ENCODE measurements at regions not wholly inside any gene's neighbourhood (a gene's known extent, or its start where the extent isn't known, plus 50 kb on each side); places are given as distances from the start of the nearest gene placed in this dataset.
A peak's percentile ranks its signal among the peaks of the same experiment; 100 is the strongest.

DNA sequence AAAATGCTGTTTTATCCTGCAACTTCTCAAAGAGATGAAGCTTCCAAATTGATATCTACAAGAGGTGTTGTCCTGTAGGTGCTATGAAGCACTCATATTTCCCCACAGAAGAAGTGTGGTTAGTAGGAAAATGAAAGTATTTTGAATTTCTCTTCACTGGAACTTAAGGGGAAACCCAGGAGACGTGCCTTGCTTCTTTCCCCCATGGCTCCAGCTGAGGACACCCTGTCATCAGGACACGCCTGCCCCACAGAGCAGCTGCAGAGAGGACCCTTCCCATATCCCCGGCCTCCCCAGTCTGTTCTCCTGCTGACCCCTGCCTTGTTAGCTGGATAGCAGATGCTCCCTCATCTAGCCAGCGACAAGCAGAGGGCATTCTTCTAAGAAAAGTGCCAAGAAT is 371.3 kb downstream of the COG6 start:
- no peak for DNase-seq
- no peaks in the 10 kb centered on the region for H3K27me3 ChIP-seq (ENCODE audit: control insufficient read depth, insufficient read depth, low read length)
- no peak overlapping the region for H3K9ac ChIP-seq (ENCODE audit: low read length in 3 of 3)
- no peaks in the 10 kb centered on the region for H3K4me1 ChIP-seq (ENCODE audit: control insufficient read depth in 2 of 3, insufficient read depth in 2 of 3, low read depth in 1 of 3, low read length in 3 of 3)
- TF ChIP-seq, protein P1, sequence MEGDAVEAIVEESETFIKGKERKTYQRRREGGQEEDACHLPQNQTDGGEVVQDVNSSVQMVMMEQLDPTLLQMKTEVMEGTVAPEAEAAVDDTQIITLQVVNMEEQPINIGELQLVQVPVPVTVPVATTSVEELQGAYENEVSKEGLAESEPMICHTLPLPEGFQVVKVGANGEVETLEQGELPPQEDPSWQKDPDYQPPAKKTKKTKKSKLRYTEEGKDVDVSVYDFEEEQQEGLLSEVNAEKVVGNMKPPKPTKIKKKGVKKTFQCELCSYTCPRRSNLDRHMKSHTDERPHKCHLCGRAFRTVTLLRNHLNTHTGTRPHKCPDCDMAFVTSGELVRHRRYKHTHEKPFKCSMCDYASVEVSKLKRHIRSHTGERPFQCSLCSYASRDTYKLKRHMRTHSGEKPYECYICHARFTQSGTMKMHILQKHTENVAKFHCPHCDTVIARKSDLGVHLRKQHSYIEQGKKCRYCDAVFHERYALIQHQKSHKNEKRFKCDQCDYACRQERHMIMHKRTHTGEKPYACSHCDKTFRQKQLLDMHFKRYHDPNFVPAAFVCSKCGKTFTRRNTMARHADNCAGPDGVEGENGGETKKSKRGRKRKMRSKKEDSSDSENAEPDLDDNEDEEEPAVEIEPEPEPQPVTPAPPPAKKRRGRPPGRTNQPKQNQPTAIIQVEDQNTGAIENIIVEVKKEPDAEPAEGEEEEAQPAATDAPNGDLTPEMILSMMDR (IDR thresholded peaks at IDR 0.05; ENCODE audit: borderline replicate concordance, extremely low read depth, insufficient read depth), result no peak
- FAIRE-seq, result no peak
- no peak overlapping the region for H3K4me3 ChIP-seq (ENCODE audit: low read length in 3 of 3)
- no peak overlapping the region for H3K27ac ChIP-seq (ENCODE audit: low read depth in 2 of 2, low read length in 2 of 2)
- intact Hi-C loops (cut with DNase I), result no loop called here
- H3K9me3 ChIP-seq (ENCODE audit: control insufficient read depth in 2 of 3, insufficient read depth in 1 of 3, low read length in 3 of 3), result peaks cover 0 to 7% (median 3%) of the 10 kb centered on the region in 3 donors
- no peaks in the 10 kb centered on the region for H3K36me3 ChIP-seq (ENCODE audit: control insufficient read depth in 2 of 3, insufficient read depth in 3 of 3, low read length in 3 of 3)

DNA sequence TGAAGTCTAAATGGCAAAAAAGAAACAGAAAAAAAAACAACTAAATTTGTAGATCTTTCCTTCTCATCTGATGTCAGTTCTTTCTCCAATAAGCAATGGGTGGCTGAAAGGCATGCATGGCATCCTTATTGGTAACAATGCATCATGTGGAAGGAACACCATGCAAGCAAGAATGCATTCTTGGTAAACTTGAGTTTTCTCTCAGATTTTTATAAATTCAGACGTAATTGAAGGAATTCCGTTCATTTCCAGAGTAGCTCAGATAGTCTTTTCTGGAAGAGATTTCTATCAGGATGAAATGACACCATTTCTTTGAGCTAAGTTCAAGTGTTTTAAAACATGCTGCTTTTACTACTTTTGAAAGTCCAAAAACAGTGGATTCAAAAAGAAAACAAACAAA is 373.0 kb downstream of the COG6 start:
- no peaks in the 10 kb centered on the region for H3K4me1 ChIP-seq (ENCODE audit: control insufficient read depth in 2 of 3, insufficient read depth in 2 of 3, low read depth in 1 of 3, low read length in 3 of 3)
- TF ChIP-seq, protein P1 (IDR thresholded peaks at IDR 0.05; ENCODE audit: borderline replicate concordance, extremely low read depth, insufficient read depth), result no peak
- intact Hi-C loops (cut with DNase I), result no loop called here
- FAIRE-seq, result no peak
- H3K4me3 ChIP-seq (ENCODE audit: low read length in 3 of 3), result no peak overlapping the region
- no peak for DNase-seq
- H3K27me3 ChIP-seq (ENCODE audit: control insufficient read depth, insufficient read depth, low read length), result no peaks in the 10 kb centered on the region
- no peaks in the 10 kb centered on the region for H3K36me3 ChIP-seq (ENCODE audit: control insufficient read depth in 2 of 3, insufficient read depth in 3 of 3, low read length in 3 of 3)
- H3K9me3 ChIP-seq (ENCODE audit: control insufficient read depth in 2 of 3, insufficient read depth in 1 of 3, low read length in 3 of 3), result peaks cover 0 to 7% (median 3%) of the 10 kb centered on the region in 3 donors
- no peak overlapping the region for H3K27ac ChIP-seq (ENCODE audit: low read depth in 2 of 2, low read length in 2 of 2)
- no peak overlapping the region for H3K9ac ChIP-seq (ENCODE audit: low read length in 3 of 3)

DNA sequence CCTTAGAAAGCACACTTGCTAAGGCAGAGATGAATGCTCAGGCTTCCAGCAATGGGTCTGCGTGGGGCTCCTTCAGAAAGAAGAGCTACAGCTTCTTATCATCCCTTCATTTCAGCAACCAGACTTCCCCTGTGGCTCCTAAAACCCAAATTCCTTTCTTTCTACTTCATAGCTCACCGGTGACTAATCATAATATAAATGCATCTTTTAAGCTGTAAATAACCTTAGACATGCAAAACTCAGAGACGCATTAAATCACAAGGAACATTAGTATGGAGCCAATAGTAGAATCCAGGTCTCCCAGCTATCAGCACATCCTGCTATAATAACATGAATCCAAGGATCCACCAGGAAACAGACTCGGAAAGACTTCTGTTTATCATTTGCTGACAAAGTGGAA is 375.6 kb downstream of the COG6 start:
- FAIRE-seq (no peak), DNase-seq (peak in 1 of 5 donors; percentile 16)
- H3K9ac ChIP-seq (ENCODE audit: low read length in 3 of 3), result no peak overlapping the region
- H3K27me3 ChIP-seq (ENCODE audit: control insufficient read depth, insufficient read depth, low read length), result no peaks in the 10 kb centered on the region
- peaks cover 0 to 7% (median 3%) of the 10 kb centered on the region in 3 donors for H3K9me3 ChIP-seq (ENCODE audit: control insufficient read depth in 2 of 3, insufficient read depth in 1 of 3, low read length in 3 of 3)
- no peak overlapping the region for H3K27ac ChIP-seq (ENCODE audit: low read depth in 2 of 2, low read length in 2 of 2)
- TF ChIP-seq, protein P1 (IDR thresholded peaks at IDR 0.05; ENCODE audit: borderline replicate concordance, extremely low read depth, insufficient read depth), result no peak
- no peaks in the 10 kb centered on the region for H3K4me1 ChIP-seq (ENCODE audit: control insufficient read depth in 2 of 3, insufficient read depth in 2 of 3, low read depth in 1 of 3, low read length in 3 of 3)
- no peaks in the 10 kb centered on the region for H3K36me3 ChIP-seq (ENCODE audit: control insufficient read depth in 2 of 3, insufficient read depth in 3 of 3, low read length in 3 of 3)
- no peak overlapping the region for H3K4me3 ChIP-seq (ENCODE audit: low read length in 3 of 3)
- intact Hi-C loops (cut with DNase I), result no loop called here

GRCh38 chr13:40039061-40039460 is 383.6 kb downstream of the COG6 start:
- Histone ChIP-seq H3K9ac (ENCODE audit: low read length in 3 of 3) (no peak overlapping the region), H3K9me3 (ENCODE audit: control insufficient read depth in 2 of 3, insufficient read depth in 1 of 3, low read length in 3 of 3) (no peaks in the 10 kb centered on the region), H3K4me3 (ENCODE audit: low read length in 3 of 3) (no peak overlapping the region), H3K27me3 (ENCODE audit: control insufficient read depth, insufficient read depth, low read length) (no peaks in the 10 kb centered on the region), H3K4me1 (ENCODE audit: control insufficient read depth in 2 of 3, insufficient read depth in 2 of 3, low read depth in 1 of 3, low read length in 3 of 3) (no peaks in the 10 kb centered on the region), H3K27ac (ENCODE audit: low read depth in 2 of 2, low read length in 2 of 2) (no peak overlapping the region), H3K36me3 (ENCODE audit: control insufficient read depth in 2 of 3, insufficient read depth in 3 of 3, low read length in 3 of 3) (no peaks in the 10 kb centered on the region)
- FAIRE-seq (no peak), DNase-seq (no peak)
- intact Hi-C loops (cut with DNase I), result no loop called here
- TF ChIP-seq, protein P1 (IDR thresholded peaks at IDR 0.05; ENCODE audit: borderline replicate concordance, extremely low read depth, insufficient read depth), result no peak
